SK-N-SH (cell line): ENCODE measurements at regions not wholly inside any gene's neighbourhood (a gene's known extent, or its start where the extent isn't known, plus 50 kb on each side); places are given as distances from the start of the nearest gene placed in this dataset.

Experiments
- CTCF ChIA-PET: fragments of 300-600, 350-600 bp; formaldehyde crosslinking; extraction: SDS; loops from one replicate; lab custom pipeline; 2021; lab: Yijun Ruan, JAX
- POLR2A ChIA-PET: fragments of 350-600 bp; sonication (Branson Sonifier 250); formaldehyde crosslinking; extraction: SDS; loops from one replicate; lab custom pipeline; 2020; ENCODE audit warnings: antibody characterized with exemption, inconsistent platforms; lab: Yijun Ruan, JAX
- DNase-seq: peaks from one replicate; pipeline ENCODE4 v3.0.0; 2012
- H2AFZ ChIP-seq: fragments of 200-600 bp; sonication (generic); 2 replicates; pipeline ENCODE4 v1.8.1; 2016; ENCODE audit warnings: antibody characterized with exemption, mild to moderate bottlenecking, low read depth
- H3F3A ChIP-seq: fragments of 200-600 bp; sonication (generic); replicated peaks from 2 replicates; pipeline ENCODE3; 2016; ENCODE audit warnings: antibody characterized with exemption, mild to moderate bottlenecking; ENCODE audit not compliant: insufficient read depth
- H3K27ac ChIP-seq, 2 experiments: fragments of 200-500 bp in 1 of 2; fragments of 200-600 bp in 1 of 2; sonication (Bioruptor generic) in 1 of 2; sonication (generic), shearing (Covaris generic) in 1 of 2; 2 replicates each; pipeline versions ENCODE4 v1.5.1 to v1.6.1; 2014 to 2016; ENCODE audit warnings: low read depth in 2 of 2, inconsistent platforms in 1 of 2, low read length in 1 of 2, mild to moderate bottlenecking in 1 of 2, mixed read lengths in 1 of 2
- H3K27me3 ChIP-seq: fragments of 200-600 bp; sonication (generic), shearing (Covaris generic); 2 replicates; pipeline ENCODE4 v1.6.1; 2016; ENCODE audit warnings: mixed run types; ENCODE audit not compliant: insufficient read depth
- H3K36me3 ChIP-seq, 2 experiments: fragments of 200-500 bp in 1 of 2; fragments of 200-600 bp in 1 of 2; sonication (Bioruptor generic) in 1 of 2; sonication (generic) in 1 of 2; replicated peaks in 1 of 2; 2 replicates each; pipeline versions ENCODE3 to v1.5.1; 2014 to 2016; ENCODE audit warnings: low read length in 1 of 2, mild to moderate bottlenecking in 1 of 2; ENCODE audit not compliant: insufficient read depth in 2 of 2, control insufficient read depth in 1 of 2
- H3K4me1 ChIP-seq, 2 experiments: fragments of 200-500 bp in 1 of 2; fragments of 200-600 bp in 1 of 2; sonication (Bioruptor generic) in 1 of 2; sonication (generic), shearing (Covaris generic) in 1 of 2; 2 replicates each; pipeline versions ENCODE4 v1.5.1 to v1.6.1; 2014 to 2016; ENCODE audit warnings: low read depth in 1 of 2, low read length in 1 of 2, mixed run types in 1 of 2; ENCODE audit not compliant: insufficient read depth in 2 of 2, control insufficient read depth in 1 of 2
- H3K4me2 ChIP-seq: fragments of 200-600 bp; sonication (generic), shearing (Covaris generic); 2 replicates; pipeline ENCODE4 v1.6.1; 2017; ENCODE audit warnings: mixed run types
- H3K4me3 ChIP-seq, 2 experiments: fragments of 200-500 bp in 1 of 2; fragments of 200-600 bp in 1 of 2; sonication (Bioruptor generic) in 1 of 2; sonication (generic), shearing (Covaris generic) in 1 of 2; 2 replicates each; pipeline versions ENCODE4 v1.5.1 to v1.8.1; 2014 to 2016; ENCODE audit warnings: low read depth in 2 of 2, inconsistent platforms in 1 of 2, low read length in 1 of 2, mild to moderate bottlenecking in 1 of 2, mixed read lengths in 1 of 2, moderate library complexity in 1 of 2
- H3K79me2 ChIP-seq: fragments of 200-600 bp; sonication (generic); 2 replicates; pipeline ENCODE4 v1.8.1; 2017; ENCODE audit warnings: mild to moderate bottlenecking; ENCODE audit not compliant: insufficient read depth
- H3K9ac ChIP-seq: fragments of 200-600 bp; sonication (generic); 2 replicates; pipeline ENCODE4 v1.6.1; 2017; ENCODE audit warnings: mixed run types
- H3K9me2 ChIP-seq: fragments of 200-600 bp; sonication (generic); 2 replicates; pipeline ENCODE4 v1.6.1; 2017; ENCODE audit warnings: mixed run types
- H3K9me3 ChIP-seq: fragments of 200-600 bp; sonication (generic); 2 replicates; pipeline ENCODE4 v1.6.1; 2017; ENCODE audit warnings: mixed run types, mild to moderate bottlenecking, moderate library complexity
- H4K20me1 ChIP-seq: fragments of 200-600 bp; sonication (generic); 2 replicates; pipeline ENCODE4 v1.6.1; 2017; ENCODE audit warnings: mild to moderate bottlenecking, mixed run types; ENCODE audit not compliant: insufficient read depth
- FOSL2 ChIP-seq: IDR thresholded peaks from 2 replicates; pipeline ENCODE4 v1.4.0; 2012; ENCODE audit warnings: low read depth, mild to moderate bottlenecking, moderate library complexity, borderline replicate concordance
- FOXM1 ChIP-seq: IDR thresholded peaks from 2 replicates; pipeline ENCODE4 v1.4.0; 2012; ENCODE audit warnings: low read depth, mild to moderate bottlenecking
- GATA2 ChIP-seq: sonication (generic); formaldehyde crosslinking; IDR thresholded peaks from 2 replicates; pipeline ENCODE4 v1.5.0; 2020; ENCODE audit warnings: mild to moderate bottlenecking, missing genetic modification reagents
- NRF1 ChIP-seq: IDR thresholded peaks from 2 replicates; pipeline ENCODE4 v1.6.1; 2012; ENCODE audit warnings: low read depth, mild to moderate bottlenecking, low read length
- RCOR1 ChIP-seq: fragments of 150-350 bp; IDR thresholded peaks from 2 replicates; pipeline ENCODE4 v1.6.1; 2017; ENCODE audit warnings: antibody characterized with exemption, low read length
- RFX5 ChIP-seq: IDR thresholded peaks from 2 replicates; pipeline ENCODE4 v1.6.1; 2012; ENCODE audit warnings: mild to moderate bottlenecking, improper control_type of control experiment, low read length
- SIN3A ChIP-seq: IDR thresholded peaks from 2 replicates; pipeline ENCODE4 v1.6.1; 2012; ENCODE audit warnings: low read depth, mild to moderate bottlenecking, low read length, moderate library complexity, borderline replicate concordance
- TAF1 ChIP-seq: IDR thresholded peaks from 2 replicates; pipeline ENCODE4 v1.6.1; 2012; ENCODE audit warnings: low read depth, mild to moderate bottlenecking, low read length, moderate library complexity, borderline replicate concordance
- TCF12 ChIP-seq: IDR thresholded peaks from 2 replicates; pipeline ENCODE4 v1.4.0; 2012
- TEAD4 ChIP-seq: IDR thresholded peaks from 2 replicates; pipeline ENCODE4 v1.4.0; 2012; ENCODE audit warnings: mild to moderate bottlenecking, borderline replicate concordance; ENCODE audit not compliant: insufficient read depth
- WGBS: methylation state at CpG from one replicate; pipeline ENCODE4 v1.1.6; 2017; ENCODE audit warnings: low lambda C conversion rate; 5-methylcytosine and 5-hydroxymethylcytosine counted together
- TF ChIP-seq, protein P1 (sequence below): IDR thresholded peaks from 2 replicates; pipeline ENCODE4 v1.4.0; 2012; ENCODE audit warnings: low read depth, borderline replicate concordance
- TF ChIP-seq, protein P2 (sequence below): IDR thresholded peaks from 2 replicates; pipeline ENCODE4; 2012
- TF ChIP-seq, protein P3 (sequence below): fragments of 150-350 bp; IDR thresholded peaks from 2 replicates; pipeline ENCODE4 v1.6.1; 2016; ENCODE audit warnings: mild to moderate bottlenecking, low read depth, low read length

DNA sequence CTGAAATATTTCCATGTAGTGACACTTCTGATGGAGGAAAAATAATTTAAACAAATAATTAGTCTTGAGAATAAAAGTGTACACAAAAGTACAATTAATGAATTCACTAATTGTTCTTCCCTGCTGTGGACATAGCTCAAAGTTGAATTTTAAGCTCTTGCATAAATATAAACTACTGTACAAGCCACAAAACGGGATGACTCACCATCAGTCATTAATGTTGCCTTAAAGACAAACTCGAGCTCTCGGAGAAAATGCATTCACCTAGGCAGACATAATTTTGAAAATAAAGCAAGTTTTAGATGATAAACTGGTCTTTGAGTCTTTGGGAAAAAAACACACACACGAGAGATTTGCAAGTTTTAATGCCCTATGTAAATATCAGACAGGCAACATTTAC, 436.4 kb downstream of the ZNF521 start:
- no peaks in the 10 kb centered on the region for H3K9me2 ChIP-seq
- peaks cover 9% of the 10 kb centered on the region; the same call in 1 of the 2 replicates for H3K27me3 ChIP-seq
- H3K79me2 ChIP-seq: no peaks in the 10 kb centered on the region
- no peak overlapping the region for H3K4me3 ChIP-seq
- H3K4me2 ChIP-seq: no peak overlapping the region
- no peaks in the 10 kb centered on the region for H4K20me1 ChIP-seq
- no peaks in the 10 kb centered on the region for H3K9me3 ChIP-seq
- 0 out of 2 replicates have a peak, but pooled peaks have one; percentile 9 for TF ChIP-seq FOSL2
- no peak for TF ChIP-seq SIN3A
- 48% methylated on average over 4 of the region's 4 CpGs for WGBS
- no peaks in the 10 kb centered on the region for H3F3A ChIP-seq
- H2AFZ ChIP-seq: no peak overlapping the region
- no peak for DNase-seq
- peaks cover 0 to 11% of the 10 kb centered on the region in 2 experiments; a peak in 1 of 4 replicates for H3K4me1 ChIP-seq
- H3K36me3 ChIP-seq: no peaks in the 10 kb centered on the region
- ChIA-PET CTCF (no interaction called here), POLR2A (no interaction called here)
- H3K9ac ChIP-seq: no peak overlapping the region
- no peak overlapping the region for H3K27ac ChIP-seq

DNA sequence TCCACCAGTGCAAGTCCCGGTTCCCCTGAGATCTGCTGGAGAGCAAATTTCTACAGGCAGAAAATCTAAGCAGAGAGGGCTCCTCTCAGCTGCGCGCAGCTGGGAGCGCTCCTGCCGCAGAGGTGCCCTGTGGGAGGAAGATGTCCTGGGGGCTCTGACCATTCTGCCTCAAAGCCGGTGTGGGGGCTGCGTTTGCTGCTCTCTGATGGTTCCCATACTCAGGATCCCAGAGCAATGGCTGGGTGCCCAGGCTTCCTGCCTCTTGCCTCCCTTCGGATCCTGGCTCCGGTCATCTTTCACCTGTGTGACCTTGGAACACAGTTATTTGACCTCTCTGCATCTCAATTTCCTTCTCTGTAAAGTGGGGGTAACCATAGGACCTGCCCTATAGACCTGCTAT, 434.2 kb downstream of the ZNF521 start:
- Histone ChIP-seq H3K36me3 (no peaks in the 10 kb centered on the region), H3K27me3 (peaks cover 9% of the 10 kb centered on the region; the same call in 1 of the 2 replicates), H3K9me2 (no peaks in the 10 kb centered on the region), H3K4me1 (peaks cover 0 to 11% of the 10 kb centered on the region in 2 experiments; a peak in 1 of 4 replicates), H3K9ac (no peak overlapping the region), H3K9me3 (no peaks in the 10 kb centered on the region), H3K27ac (no peak overlapping the region), H3K4me3 (no peak overlapping the region), H3F3A (no peaks in the 10 kb centered on the region), H3K79me2 (no peaks in the 10 kb centered on the region), H3K4me2 (no peak overlapping the region), H4K20me1 (no peaks in the 10 kb centered on the region), H2AFZ (no peak overlapping the region)
- ChIA-PET CTCF (no interaction called here), POLR2A (no interaction called here)
- TF ChIP-seq NRF1 (no peak), TAF1 (no peak), SIN3A (no peak)
- TF ChIP-seq, protein P1, sequence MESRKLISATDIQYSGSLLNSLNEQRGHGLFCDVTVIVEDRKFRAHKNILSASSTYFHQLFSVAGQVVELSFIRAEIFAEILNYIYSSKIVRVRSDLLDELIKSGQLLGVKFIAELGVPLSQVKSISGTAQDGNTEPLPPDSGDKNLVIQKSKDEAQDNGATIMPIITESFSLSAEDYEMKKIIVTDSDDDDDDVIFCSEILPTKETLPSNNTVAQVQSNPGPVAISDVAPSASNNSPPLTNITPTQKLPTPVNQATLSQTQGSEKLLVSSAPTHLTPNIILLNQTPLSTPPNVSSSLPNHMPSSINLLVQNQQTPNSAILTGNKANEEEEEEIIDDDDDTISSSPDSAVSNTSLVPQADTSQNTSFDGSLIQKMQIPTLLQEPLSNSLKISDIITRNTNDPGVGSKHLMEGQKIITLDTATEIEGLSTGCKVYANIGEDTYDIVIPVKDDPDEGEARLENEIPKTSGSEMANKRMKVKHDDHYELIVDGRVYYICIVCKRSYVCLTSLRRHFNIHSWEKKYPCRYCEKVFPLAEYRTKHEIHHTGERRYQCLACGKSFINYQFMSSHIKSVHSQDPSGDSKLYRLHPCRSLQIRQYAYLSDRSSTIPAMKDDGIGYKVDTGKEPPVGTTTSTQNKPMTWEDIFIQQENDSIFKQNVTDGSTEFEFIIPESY: no peak
- TF ChIP-seq, protein P2, sequence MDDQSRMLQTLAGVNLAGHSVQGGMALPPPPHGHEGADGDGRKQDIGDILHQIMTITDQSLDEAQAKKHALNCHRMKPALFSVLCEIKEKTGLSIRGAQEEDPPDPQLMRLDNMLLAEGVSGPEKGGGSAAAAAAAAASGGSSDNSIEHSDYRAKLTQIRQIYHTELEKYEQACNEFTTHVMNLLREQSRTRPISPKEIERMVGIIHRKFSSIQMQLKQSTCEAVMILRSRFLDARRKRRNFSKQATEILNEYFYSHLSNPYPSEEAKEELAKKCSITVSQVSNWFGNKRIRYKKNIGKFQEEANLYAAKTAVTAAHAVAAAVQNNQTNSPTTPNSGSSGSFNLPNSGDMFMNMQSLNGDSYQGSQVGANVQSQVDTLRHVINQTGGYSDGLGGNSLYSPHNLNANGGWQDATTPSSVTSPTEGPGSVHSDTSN: no peak
- no peak for DNase-seq
- 83% methylated on average over 4 of the region's 9 CpGs for WGBS

DNA sequence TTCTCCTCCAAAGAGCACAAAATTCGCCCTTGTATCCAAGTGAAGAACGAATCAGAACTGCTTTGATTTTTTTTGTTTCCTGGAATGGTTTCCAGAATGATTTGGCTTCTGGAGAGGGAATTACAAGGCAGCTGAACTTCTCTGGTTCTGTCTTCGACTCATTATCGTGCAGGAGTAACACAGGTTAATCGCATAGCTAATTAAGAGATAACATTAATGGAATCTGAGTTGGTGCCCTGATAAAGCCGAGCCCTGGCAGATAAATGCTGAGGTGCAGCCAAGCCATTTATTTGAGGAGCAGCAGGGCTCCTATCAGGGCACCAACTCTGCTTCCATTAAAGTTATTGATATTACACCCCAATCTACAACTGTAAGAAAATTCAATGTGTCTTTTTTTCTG, 433.7 kb downstream of the ZNF521 start:
- Histone ChIP-seq H3K27ac (no peak overlapping the region), H3K36me3 (no peaks in the 10 kb centered on the region), H3K4me2 (no peak overlapping the region), H3K27me3 (peaks cover 9% of the 10 kb centered on the region; the same call in 1 of the 2 replicates), H3F3A (no peaks in the 10 kb centered on the region), H2AFZ (no peak overlapping the region), H3K79me2 (no peaks in the 10 kb centered on the region), H3K9ac (no peak overlapping the region), H3K4me1 (peaks cover 0 to 11% of the 10 kb centered on the region in 2 experiments; a peak in 1 of 4 replicates), H3K4me3 (no peak overlapping the region), H3K9me3 (no peaks in the 10 kb centered on the region), H3K9me2 (no peaks in the 10 kb centered on the region), H4K20me1 (no peaks in the 10 kb centered on the region)
- TF ChIP-seq, protein P3, sequence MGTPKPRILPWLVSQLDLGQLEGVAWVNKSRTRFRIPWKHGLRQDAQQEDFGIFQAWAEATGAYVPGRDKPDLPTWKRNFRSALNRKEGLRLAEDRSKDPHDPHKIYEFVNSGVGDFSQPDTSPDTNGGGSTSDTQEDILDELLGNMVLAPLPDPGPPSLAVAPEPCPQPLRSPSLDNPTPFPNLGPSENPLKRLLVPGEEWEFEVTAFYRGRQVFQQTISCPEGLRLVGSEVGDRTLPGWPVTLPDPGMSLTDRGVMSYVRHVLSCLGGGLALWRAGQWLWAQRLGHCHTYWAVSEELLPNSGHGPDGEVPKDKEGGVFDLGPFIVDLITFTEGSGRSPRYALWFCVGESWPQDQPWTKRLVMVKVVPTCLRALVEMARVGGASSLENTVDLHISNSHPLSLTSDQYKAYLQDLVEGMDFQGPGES: no peak
- no peak for TF ChIP-seq TEAD4
- TF ChIP-seq, protein P2: no peak
- no peak for TF ChIP-seq RFX5
- TF ChIP-seq FOXM1: no peak
- no peak for TF ChIP-seq TCF12
- TF ChIP-seq RCOR1: peak; percentile 73; the same call in 1 of the 2 replicates
- TF ChIP-seq FOSL2: no peak
- peak; percentile 58; the same call in 1 of the 2 replicates for TF ChIP-seq GATA2
- POLR2A ChIA-PET: no interaction called here
- CTCF ChIA-PET: interaction anchor here (1.1 to 1.2 kb wide), 2 partner anchors 11 to 41 kb away, joined by 3 read pairs; no protein-coding TSS in a partner anchor
- 27% methylated on average over 6 of the region's 6 CpGs for WGBS
- DNase-seq: peak; percentile 12
